Sigmoid colon (tissue), 6 donors: ENCODE measurements at regions not wholly inside any gene's neighbourhood (a gene's known extent, or its start where the extent isn't known, plus 50 kb on each side); places are given as distances from the start of the nearest gene placed in this dataset.

ENCODE experiments used
- DNase-seq: peaks from one replicate; pipeline ENCODE4 v3.0.0-alpha.2; 2019
- H3K27ac ChIP-seq, 4 donors: fragments of 200-600 bp; sonication (generic); one replicate each; pipeline ENCODE4 v1.5.1; 2016 to 2019; ENCODE audit warnings: mild to moderate bottlenecking in 1 of 4
- H3K27me3 ChIP-seq, 3 donors: fragments of 200-600 bp; sonication (generic); one replicate each; pipeline ENCODE4 v1.5.1; 2019; ENCODE audit warnings: mild to moderate bottlenecking in 1 of 3
- H3K36me3 ChIP-seq, 4 donors: fragments of 200-600 bp; sonication (generic); one replicate each; pipeline ENCODE4 v1.5.1; 2016 to 2019
- H3K4me1 ChIP-seq, 4 donors: fragments of 200-600 bp; sonication (generic); one replicate each; pipeline ENCODE4 v1.5.1; 2017 to 2019
- H3K4me3 ChIP-seq, 4 donors: fragments of 200-600 bp; sonication (generic); one replicate each; pipeline ENCODE4 v1.5.1; 2017 to 2019; ENCODE audit warnings: mild to moderate bottlenecking in 2 of 4, moderate library complexity in 1 of 4
- H3K9me3 ChIP-seq, 4 donors: fragments of 200-600 bp in 3 of 4; sonication (generic) in 3 of 4; one replicate each; pipeline versions ENCODE4 v1.5.1 to v1.6.1; 2013 to 2019
- CTCF ChIP-seq, 4 experiments: fragments of 450-650 bp in 3 of 4; fragments of 200-600 bp in 1 of 4; IDR thresholded peaks; one replicate each; pipeline ENCODE4 v1.5.1; 2016 to 2019; ENCODE audit warnings: antibody characterized with exemption in 4 of 4, mild to moderate bottlenecking in 3 of 4, moderate library complexity in 2 of 4
- EP300 ChIP-seq, 4 donors: sonication (generic); formaldehyde crosslinking; IDR thresholded peaks; one replicate each; pipeline ENCODE4 v1.6.1; 2017; ENCODE audit warnings: antibody characterized with exemption in 4 of 4
- POLR2A ChIP-seq, 2 donors: fragments of 450-650 bp; IDR thresholded peaks; one replicate each; pipeline ENCODE4 v1.6.1; 2016; ENCODE audit warnings: antibody characterized with exemption in 2 of 2, mild to moderate bottlenecking in 2 of 2, moderate library complexity in 2 of 2
- POLR2AphosphoS5 ChIP-seq, 4 donors: sonication (generic); formaldehyde crosslinking; IDR thresholded peaks; one replicate each; pipeline ENCODE4 v1.6.1; 2017; ENCODE audit warnings: antibody characterized with exemption in 4 of 4
- WGBS, 2 donors: extraction: QIAGEN DNeasy Blood & Tissue Kit; methylation state at CpG; one replicate each; pipeline ENCODE4 v1.1.7; 2013; 5-methylcytosine and 5-hydroxymethylcytosine counted together
- intact Hi-C: fragments of 100-400 bp; cut with DNase I; formaldehyde crosslinking; loops from one replicate; pipeline ENCODE4 v1.15.1; 2023
- donor health status: healthy with polysubstance abuse.
- donor health status: healthy.

DNA sequence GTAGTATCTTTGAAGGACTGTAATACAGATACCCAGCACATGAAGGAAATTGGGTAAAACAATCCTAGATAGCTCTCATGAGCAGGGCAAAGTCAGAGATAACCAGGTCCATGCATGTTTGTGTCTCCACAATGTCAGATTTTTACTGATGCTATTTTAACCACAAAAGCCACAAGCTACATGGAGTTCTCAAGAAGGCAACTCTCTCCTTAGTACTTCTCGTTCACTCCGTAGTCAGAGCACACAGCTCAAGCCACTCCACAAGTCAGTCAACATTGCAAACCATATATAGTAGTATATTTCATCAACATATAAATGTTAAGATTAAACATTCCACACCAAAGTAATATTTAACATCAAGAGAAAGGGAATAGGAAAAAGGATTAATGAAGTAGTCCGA, 98.0 kb upstream of the PIK3CG start:
- DNase-seq, result no peak
- intact Hi-C loops, result no loop called here
- 54 to 88% methylated on average over 3 of the region's 3 CpGs for WGBS, 2 donors
- H3K4me1 ChIP-seq, result peaks cover 0 to 32% (median 5%) of the 10 kb centered on the region in 4 donors
- no peak overlapping the region for H3K4me3 ChIP-seq
- H3K27me3 ChIP-seq, result no peaks in the 10 kb centered on the region
- H3K27ac ChIP-seq, result no peak overlapping the region
- TF ChIP-seq CTCF (IDR thresholded peaks at IDR 0.05) (no peak), POLR2AphosphoS5 (IDR thresholded peaks at IDR 0.05) (no peak), POLR2A (IDR thresholded peaks at IDR 0.05) (no peak), EP300 (IDR thresholded peaks at IDR 0.05) (no peak)
- no peaks in the 10 kb centered on the region for H3K36me3 ChIP-seq
- no peaks in the 10 kb centered on the region for H3K9me3 ChIP-seq

GRCh38 chr7:106767498-106768323, 97.4 kb upstream of the PIK3CG start:
- peak overlapping the region in 1 of 4 donors; percentile 58 for H3K27ac ChIP-seq
- H3K4me1 ChIP-seq, result peaks cover 0 to 32% (median 5%) of the 10 kb centered on the region in 4 donors
- intact Hi-C loops, result no loop called here
- DNase-seq, result no peak
- no peaks in the 10 kb centered on the region for H3K27me3 ChIP-seq
- no peaks in the 10 kb centered on the region for H3K9me3 ChIP-seq
- TF ChIP-seq POLR2A (IDR thresholded peaks at IDR 0.05) (no peak), EP300 (IDR thresholded peaks at IDR 0.05) (no peak), CTCF (IDR thresholded peaks at IDR 0.05) (no peak)
- H3K4me3 ChIP-seq, result no peak overlapping the region
- 51 to 67% methylated on average over 8 of the region's 8 CpGs for WGBS, 2 donors
- H3K36me3 ChIP-seq, result no peaks in the 10 kb centered on the region

DNA sequence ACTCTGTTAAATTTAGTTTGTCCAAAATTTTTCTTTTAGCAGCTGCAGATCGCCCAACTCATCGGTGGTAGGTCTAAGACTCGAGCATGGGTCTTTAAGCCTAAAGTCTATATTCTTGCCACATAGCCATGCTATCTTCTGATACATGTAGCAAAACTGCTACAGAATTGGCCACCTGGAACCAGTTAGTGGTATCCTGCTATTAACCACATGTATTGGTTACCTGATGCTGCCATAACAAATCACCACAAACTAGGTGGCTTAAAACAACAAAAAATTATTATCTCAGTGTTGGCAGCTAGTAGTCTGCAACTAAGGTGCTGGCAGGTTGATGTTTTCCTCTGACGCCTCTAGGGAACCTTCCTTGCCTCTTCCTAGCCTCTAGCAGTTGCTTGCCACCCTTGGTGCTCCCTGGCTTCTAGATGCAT, 96.7 kb upstream of the PIK3CG start:
- H3K4me1 ChIP-seq, result peaks cover 0 to 32% (median 5%) of the 10 kb centered on the region in 4 donors
- H3K27me3 ChIP-seq, result no peaks in the 10 kb centered on the region
- H3K9me3 ChIP-seq, result no peaks in the 10 kb centered on the region
- TF ChIP-seq POLR2A (IDR thresholded peaks at IDR 0.05) (no peak), CTCF (IDR thresholded peaks at IDR 0.05) (no peak), EP300 (IDR thresholded peaks at IDR 0.05) (no peak), POLR2AphosphoS5 (IDR thresholded peaks at IDR 0.05) (no peak)
- intact Hi-C loops, result no loop called here
- WGBS, 2 donors, result 57 to 76% methylated on average over 4 of the region's 4 CpGs
- H3K27ac ChIP-seq, result peak overlapping the region in 2 of 4 donors; percentile 2 to 58
- H3K36me3 ChIP-seq, result no peaks in the 10 kb centered on the region
- H3K4me3 ChIP-seq, result no peak overlapping the region
- DNase-seq, result no peak

DNA sequence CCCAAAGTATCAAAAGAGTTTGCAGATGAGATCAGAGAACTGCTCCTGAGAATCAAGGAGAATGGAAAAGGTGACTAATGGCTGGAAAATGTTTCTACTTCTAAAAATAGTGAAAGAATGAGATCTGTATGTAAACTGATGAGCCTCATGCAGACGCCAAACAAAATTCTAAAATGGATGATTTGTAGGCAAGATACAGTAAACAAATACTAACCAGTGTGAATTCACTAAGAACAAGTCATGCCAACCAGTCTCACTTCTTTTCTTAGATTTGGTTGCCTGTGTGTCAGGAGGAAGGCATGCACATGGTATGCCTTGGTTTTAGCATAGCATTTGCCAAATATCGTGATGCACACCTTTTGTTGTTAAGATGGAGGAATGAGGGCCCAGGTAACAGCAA, 94.9 kb upstream of the PIK3CG start:
- intact Hi-C loops, result no loop called here
- WGBS, 2 donors, result 88 to 92% methylated on average over 2 of the region's 2 CpGs
- Histone ChIP-seq H3K4me3 (no peak overlapping the region), H3K9me3 (no peaks in the 10 kb centered on the region), H3K27ac (peak overlapping the region in 2 of 4 donors; percentile 7 to 58), H3K4me1 (peaks cover 0 to 32% (median 5%) of the 10 kb centered on the region in 4 donors), H3K36me3 (no peaks in the 10 kb centered on the region), H3K27me3 (no peaks in the 10 kb centered on the region)
- TF ChIP-seq POLR2AphosphoS5 (IDR thresholded peaks at IDR 0.05), result no peak
- TF ChIP-seq POLR2A (IDR thresholded peaks at IDR 0.05), result no peak
- no peak for TF ChIP-seq EP300 (IDR thresholded peaks at IDR 0.05)
- no peak for DNase-seq

DNA sequence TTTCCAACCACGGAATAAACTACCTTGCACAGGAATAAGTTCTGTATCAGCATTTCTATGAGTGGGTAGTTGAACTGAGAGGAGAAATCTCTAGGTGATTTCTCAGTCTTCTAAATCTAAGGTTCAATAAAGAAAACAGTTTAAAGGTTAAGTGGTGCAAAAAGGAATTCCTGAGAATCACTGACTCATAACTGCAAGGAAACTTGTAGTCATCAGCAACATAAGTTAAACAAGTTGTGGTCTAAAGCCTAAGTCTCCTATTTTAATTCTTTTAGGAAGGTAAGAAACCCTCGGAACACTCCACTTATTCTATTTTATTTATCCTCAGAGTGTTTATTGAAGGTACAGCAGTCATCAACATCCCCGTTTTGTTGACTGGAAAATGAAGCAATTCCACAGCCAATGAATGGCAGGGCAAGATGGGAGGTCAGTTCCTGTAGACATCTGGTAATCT, 92.4 kb upstream of the PIK3CG start:
- Histone ChIP-seq H3K27ac (no peak overlapping the region), H3K9me3 (no peaks in the 10 kb centered on the region), H3K4me3 (no peak overlapping the region), H3K36me3 (no peaks in the 10 kb centered on the region), H3K27me3 (no peaks in the 10 kb centered on the region), H3K4me1 (peaks cover 0 to 20% (median 5%) of the 10 kb centered on the region in 4 donors)
- no peak for TF ChIP-seq EP300 (IDR thresholded peaks at IDR 0.05)
- TF ChIP-seq CTCF (IDR thresholded peaks at IDR 0.05), result no peak
- no peak for TF ChIP-seq POLR2A (IDR thresholded peaks at IDR 0.05)
- TF ChIP-seq POLR2AphosphoS5 (IDR thresholded peaks at IDR 0.05), result no peak
- intact Hi-C loops, result no loop called here
- DNase-seq, result no peak
- 74 to 82% methylated on average over 3 of the region's 3 CpGs for WGBS, 2 donors
